Activated CD8-positive, alpha-beta memory T cell treated with anti-CD3 and anti-CD28 coated beads for 36 hours (primary cell): ENCODE measurements at regions not wholly inside any gene's neighbourhood (a gene's known extent, or its start where the extent isn't known, plus 50 kb on each side); places are given as distances from the start of the nearest gene placed in this dataset.

Experiments used
- CTCF ChIA-PET: fragments of 350-600 bp; sonication (Branson Sonifier 250); formaldehyde crosslinking; loops from one replicate; lab custom pipeline; 2021; ENCODE audit warnings: antibody characterized with exemption; lab: Charles Lee
- POLR2A ChIA-PET: fragments of 350-600 bp; sonication (Branson Sonifier 250); formaldehyde crosslinking; loops from one replicate; lab custom pipeline; 2021; ENCODE audit warnings: antibody characterized with exemption; lab: Charles Lee

DNA sequence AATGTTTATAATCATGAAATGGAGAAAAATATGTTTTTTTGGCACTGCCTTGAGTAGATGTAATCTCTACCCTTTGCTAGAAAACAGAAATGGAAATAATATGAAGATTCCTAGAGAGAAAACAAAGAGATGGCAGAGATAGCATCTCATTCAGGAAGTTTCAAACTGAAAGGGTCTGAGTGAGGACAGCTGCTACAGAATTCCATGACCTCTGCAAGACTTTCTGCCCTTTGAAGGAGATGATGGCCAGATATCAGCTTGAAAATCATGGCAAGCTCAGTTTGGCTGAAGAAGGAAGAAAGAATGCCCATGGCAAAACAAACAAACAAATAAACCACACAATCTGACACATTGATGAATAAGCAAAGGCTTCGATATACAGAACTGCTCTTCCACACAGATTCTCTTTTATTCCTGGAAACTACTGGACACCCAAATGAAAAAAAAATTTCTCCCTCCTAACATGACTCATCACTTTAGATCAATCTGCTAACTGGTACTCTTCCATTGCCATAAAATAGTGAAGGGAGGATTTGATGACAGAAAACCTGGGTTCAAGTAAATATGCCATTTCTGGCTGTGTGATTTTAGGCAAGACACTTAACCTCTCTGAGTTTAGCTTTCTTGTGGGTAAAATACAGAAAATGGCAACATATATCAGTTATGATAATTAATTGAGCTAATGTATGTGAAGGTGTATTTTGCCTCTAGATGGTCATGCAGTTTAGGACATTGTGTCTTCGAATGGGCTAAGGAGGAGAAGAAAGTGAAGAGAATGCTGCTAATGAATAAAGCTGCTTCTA, 105.9 kb upstream of the SPACA1 start:
- CTCF ChIA-PET, result interaction anchor here (0.6 kb wide), 1 partner anchor 11 kb away, joined by 3 read pairs; no protein-coding TSS in a partner anchor
- POLR2A ChIA-PET, result no interaction called here

DNA sequence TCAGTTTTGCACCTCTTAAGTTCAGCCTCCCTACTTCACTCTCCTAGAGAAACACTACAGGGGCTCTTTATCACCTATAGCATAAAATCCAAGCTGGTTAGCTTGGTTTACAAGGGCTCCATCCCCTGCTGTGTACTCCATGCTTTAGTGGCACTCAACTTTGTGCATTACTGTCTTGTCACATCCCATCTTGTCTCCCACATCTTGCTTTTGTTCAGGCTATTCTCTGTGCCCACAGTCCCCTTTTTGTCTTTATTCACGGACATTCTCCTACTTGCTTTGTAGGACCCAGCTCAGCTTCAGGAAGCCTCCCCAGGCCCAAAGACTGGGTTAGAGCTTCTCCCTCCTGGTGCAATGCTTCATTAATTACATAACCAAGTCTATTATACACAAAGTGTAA, 107.9 kb upstream of the SPACA1 start:
- POLR2A ChIA-PET, result no interaction called here
- CTCF ChIA-PET, result no interaction called here

- CTCF ChIA-PET, result interaction anchor here (0.6 kb wide), 1 partner anchor 14 kb away, joined by 3 read pairs; no protein-coding TSS in a partner anchor
Measured at GRCh38 chr6:87938287-87938686, 109.4 kb upstream of the SPACA1 start.

DNA sequence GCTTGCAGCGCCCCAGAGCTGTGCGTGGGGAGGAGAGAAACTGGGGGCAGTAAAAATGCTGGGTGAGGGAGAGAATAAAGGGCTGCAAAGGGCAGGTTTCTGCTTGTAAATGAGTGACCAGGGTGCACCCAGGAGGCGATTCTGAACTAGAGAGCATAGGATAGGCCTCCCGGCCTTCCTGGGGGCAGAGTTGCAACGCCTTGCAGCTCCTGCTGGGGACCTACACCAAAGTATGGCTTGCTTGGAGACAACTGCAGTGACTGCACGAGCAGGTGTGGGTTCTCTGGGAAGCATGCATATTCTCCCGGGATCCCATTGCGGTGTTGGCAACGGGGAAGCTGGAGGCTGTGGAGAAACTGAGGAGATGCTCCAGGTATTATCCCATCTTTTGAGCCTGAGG, 111.6 kb upstream of the SPACA1 start:
- CTCF ChIA-PET, result interaction anchor here (0.6 kb wide), 1 partner anchor 181 kb away, joined by 3 read pairs; no protein-coding TSS in a partner anchor

More at GRCh38 chr6:87938287-87938686, 109.4 kb upstream of the SPACA1 start:
- POLR2A ChIA-PET, result no interaction called here

DNA sequence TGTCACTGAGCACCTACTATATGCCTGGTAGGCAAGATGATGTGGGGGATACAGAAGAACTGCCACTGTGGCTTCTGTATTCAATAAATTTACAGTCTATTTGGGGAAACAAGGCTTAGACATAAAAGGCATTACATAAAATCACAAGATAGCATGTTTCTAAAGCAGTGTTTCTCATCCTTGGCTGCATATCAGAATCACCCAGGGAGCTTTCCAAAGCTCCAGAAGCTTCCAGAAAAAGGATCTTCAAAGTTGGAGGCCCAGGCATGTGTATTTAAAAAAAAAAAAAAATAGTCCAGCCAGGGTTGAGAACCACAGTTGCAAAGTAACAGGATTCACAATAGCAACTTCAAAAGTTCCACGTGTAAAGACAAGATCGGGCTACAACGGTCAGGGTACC, 112.4 kb upstream of the SPACA1 start:
- CTCF ChIA-PET, result no interaction called here
- POLR2A ChIA-PET, result no interaction called here

More for the DNA sequence above, 111.6 kb upstream of the SPACA1 start:
- POLR2A ChIA-PET, result no interaction called here

DNA sequence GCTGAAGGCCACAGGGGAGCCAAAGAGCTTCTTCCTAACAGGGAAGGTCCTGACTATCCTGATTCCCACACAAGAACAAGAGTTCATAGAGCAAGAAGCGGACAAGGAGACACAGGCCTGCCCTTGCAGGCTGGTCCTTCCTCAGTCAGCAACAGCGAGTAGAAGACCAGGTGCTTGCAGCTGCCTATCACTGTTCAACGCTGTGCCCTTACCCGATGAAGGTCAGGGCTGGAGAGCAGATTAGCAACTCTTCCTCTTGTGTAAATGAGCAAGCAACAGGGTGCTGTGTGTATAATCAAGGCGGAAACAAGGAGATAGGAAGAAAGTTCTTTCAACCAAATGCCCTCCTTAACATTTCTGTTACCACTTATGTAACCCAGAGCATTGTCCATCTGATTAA, 115.3 kb upstream of the SPACA1 start:
- ChIA-PET POLR2A (no interaction called here), CTCF (no interaction called here)

GRCh38 chr6:87929843-87930288, 117.8 kb upstream of the SPACA1 start:
- POLR2A ChIA-PET, result no interaction called here
- CTCF ChIA-PET, result no interaction called here

DNA sequence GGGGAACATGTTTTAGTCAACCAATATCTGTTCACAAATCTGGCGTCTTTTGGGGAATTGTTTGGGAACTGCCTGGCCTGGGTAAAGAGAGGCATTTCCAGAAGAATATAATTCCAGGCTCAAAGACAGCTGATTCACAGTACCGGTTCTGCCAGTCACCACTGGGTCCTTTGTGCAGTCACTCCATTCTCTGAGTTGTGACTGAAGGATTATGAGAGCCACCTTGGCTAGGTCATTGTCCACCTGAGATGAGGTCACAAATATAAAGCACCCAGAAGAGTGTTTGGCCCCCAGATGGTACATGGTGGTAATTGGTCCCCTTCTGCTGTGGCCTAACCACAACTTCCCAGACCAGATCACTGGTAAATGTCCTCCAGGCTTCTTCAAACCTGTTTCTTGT, 121.0 kb upstream of the SPACA1 start:
- POLR2A ChIA-PET, result no interaction called here
- CTCF ChIA-PET, result no interaction called here

GRCh38 chr6:87926072-87926471, 121.6 kb upstream of the SPACA1 start:
- POLR2A ChIA-PET, result no interaction called here
- CTCF ChIA-PET, result no interaction called here

DNA sequence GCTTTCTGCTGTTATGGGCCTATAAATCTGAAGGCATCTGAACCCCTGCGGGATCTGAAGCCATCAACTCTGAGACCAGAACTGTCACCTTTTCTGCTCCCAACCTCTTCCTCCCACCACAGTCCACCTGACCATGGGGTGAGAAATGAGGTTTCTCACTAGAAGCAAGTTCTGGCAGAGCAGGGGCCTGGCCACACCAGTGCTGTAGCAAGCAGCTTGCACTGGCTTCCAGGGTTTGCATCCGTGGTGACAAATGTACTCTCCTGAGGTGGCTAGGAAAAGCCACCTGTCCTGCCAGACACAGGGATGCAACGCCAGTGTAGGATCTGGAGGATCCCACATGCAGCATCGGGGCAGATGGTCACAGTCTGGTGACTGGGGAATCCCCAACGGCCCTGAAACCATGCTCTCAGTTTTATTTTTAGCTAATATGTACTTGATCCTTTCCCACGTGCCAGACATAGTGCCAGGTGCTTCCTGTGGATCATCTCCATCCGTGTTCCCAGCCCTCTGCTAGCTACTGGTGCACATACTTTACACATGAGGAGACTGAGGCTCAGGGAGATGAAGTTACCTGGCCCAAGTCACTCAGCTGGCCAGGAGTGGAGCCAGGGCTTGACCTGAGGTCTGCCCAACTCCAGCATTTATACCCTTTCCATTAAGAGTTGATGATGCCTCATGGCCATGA, 122.1 kb upstream of the SPACA1 start:
- POLR2A ChIA-PET, result no interaction called here
- CTCF ChIA-PET, result no interaction called here

DNA sequence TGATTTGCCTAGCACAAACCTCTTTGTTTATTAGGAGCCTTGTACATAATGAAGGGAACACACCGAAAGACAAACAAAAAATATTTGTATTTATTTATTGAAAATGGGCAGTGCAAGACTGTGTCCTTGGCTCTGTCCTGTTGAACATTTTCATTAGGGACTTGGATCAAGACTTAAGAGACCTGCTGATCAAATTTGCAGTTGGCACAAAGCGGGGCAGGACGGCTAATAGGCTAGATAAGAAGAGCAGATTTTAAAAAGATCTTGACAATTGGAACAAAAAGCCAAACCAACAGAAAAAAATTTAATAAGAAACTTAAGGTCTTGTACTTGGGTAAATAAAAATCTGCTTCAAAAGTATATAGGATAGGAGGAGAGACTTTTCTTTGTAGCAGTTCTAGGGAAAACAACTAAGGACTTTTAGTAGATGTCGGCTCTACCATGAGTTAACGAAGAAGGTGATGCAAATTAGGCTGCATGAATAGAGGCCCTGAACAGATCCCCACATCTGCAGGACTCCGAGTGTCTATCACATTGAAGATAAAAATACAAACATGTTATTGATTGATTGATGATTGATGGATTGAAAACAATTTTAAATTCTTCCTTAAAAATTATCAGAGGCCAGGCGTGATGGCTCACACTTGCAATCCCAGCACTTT, 124.1 kb upstream of the SPACA1 start:
- ChIA-PET POLR2A (no interaction called here), CTCF (interaction anchor here (1.1 kb wide), 1 partner anchor 15 kb away, joined by 3 read pairs; no protein-coding TSS in a partner anchor)

DNA sequence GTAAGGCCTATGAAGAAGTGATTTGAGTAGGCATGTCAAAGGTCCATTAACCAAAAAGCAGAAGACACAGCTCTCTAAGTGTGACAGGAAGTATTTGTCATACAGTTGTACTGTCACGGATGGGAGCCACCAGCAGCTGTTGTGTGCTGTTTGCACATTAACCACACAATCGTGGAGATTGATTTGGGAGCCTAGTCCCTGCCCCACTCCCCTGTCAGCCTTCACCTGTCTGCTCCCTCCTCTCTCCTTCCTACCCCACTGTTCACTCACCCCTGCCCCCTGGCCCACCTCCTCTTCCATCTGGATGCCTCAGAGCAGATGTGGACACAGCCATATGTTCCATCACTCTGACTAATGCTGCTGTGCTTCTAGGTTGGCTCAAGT, 124.7 kb upstream of the SPACA1 start:
- CTCF ChIA-PET, result interaction anchor here (1.1 kb wide), 1 partner anchor 14 kb away, joined by 3 read pairs; no protein-coding TSS in a partner anchor

DNA sequence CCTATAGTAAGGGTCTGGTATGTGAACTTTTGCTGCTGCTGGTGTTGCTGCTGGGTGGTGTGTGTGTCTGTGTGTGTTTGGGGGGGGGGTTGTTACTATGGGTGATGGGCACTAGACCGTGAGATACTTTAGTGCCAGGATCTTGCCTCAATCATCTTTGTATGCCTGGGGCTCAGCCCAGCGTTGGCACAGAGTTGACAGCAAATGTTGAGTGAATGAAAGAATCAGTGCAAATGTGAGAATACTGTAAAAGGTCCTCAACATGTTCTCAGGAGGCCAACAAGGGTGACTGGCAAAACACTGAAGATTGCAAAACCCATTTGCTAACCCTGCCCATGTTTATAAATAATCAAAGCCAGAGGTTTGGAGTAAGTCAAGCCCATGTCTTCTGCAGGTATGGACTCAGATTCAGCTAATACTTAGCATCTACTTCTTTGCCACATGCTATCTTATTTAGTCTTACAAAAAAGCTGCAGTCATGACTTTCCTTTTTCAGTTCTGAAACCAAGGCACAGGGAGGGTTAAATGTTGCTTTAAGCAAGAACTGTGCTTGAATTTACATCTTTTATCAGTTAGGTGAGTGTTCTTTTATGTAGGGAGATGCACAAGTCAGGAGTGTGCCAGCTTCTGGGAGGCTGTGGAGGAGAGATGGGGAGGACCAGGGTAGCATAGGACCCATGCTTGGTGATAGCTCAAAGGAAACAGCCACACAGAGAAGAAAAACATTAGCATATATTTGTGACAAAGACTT, 125.3 kb upstream of the SPACA1 start:
- POLR2A ChIA-PET, result no interaction called here
- CTCF ChIA-PET, result interaction anchor here (0.6 to 1.1 kb wide), 2 partner anchors 14 to 218 kb away, joined by 3 to 5 read pairs; no protein-coding TSS in a partner anchor

More for the DNA sequence above, 124.7 kb upstream of the SPACA1 start:
- POLR2A ChIA-PET, result no interaction called here

DNA sequence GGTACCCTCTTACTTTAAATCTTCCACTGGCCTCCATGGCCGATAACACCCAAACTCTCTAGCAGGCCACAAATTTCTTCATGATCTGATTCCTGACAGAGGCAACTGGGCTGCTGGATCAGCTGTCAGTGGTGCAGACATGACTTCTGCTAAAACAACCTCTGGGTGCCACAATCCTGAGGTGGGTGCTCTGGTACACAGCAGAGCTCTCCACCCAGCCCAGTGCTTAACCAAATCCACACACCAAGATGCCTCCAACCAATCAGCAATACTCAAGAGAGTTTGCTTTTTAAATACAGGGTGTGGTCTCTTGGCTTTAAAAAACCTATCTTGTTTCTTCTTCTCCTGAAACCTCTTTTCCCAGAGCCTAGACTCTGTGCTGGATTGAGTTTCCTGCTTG, 126.6 kb upstream of the SPACA1 start:
- CTCF ChIA-PET, result no interaction called here
- POLR2A ChIA-PET, result no interaction called here

DNA sequence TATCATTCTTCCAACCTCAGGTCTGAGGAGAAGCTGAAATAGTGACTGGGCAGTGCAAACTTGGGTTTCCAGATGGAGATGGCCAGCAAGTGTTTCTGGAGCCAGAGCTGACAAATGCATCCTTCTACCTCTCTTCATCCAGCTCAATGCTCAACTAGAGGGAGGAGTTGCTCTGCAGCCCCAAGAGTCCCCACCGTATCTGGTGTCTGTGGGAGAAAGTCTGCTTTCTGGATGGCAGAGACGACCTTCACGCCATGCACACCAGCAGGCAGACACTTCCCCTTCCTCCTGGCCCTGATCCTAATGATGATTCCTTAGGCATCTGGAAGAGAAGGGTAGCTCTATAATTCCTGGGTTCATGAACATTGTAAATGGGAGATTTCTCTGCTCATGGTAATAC, 127.4 kb upstream of the SPACA1 start:
- POLR2A ChIA-PET, result no interaction called here
- CTCF ChIA-PET, result no interaction called here

DNA sequence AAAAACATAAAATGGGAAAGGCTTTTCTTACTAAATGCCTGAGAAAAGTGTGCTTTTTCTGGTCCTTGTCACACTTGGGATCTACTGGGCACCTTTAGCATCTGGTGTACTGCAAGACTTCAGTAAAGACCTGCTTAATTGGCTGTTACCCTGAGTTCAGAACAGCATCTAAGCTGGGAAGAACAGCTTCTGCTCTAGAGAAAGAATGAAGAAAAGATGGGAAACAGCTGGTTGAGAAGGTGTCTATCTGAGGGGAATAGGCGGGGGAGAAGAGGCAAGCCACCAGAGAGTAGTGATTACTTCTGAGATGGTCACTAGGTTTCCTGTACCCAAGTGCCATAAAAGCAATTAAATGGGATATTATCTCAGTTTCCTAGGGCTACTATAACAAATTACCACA, 128.2 kb upstream of the SPACA1 start:
- ChIA-PET CTCF (no interaction called here), POLR2A (no interaction called here)

DNA sequence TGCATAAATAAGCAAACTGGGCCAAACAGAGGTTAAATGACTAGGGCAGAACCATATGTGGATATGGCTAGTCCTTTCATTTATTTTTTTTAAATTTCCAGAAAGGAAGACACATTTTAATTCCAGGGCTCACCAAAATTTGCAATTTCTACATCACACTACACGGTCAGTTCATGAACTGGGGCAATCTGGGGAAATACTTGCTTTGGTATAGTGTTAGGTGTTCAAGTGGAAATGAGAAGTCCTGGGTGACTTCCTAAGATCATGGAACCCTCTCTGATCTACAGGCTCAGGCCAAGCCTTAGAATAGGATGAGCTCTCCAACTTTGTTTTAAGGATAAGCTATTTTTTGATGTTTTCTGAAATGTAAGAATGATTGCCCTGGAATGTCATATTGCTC, 128.6 kb upstream of the SPACA1 start:
- ChIA-PET POLR2A (no interaction called here), CTCF (no interaction called here)

- ChIA-PET POLR2A (no interaction called here), CTCF (no interaction called here)
Measured at GRCh38 chr6:87918461-87918941, 129.1 kb upstream of the SPACA1 start.

GRCh38 chr6:87917886-87918285, 129.8 kb upstream of the SPACA1 start:
- ChIA-PET POLR2A (no interaction called here), CTCF (no interaction called here)
